IPS-NIHi11 (cell line): ENCODE measurements at regions not wholly inside any gene's neighbourhood (a gene's known extent, or its start where the extent isn't known, plus 50 kb on each side); places are given as distances from the start of the nearest gene placed in this dataset.

Experiments
- DNase-seq: peaks from one replicate; pipeline ENCODE4 v3.0.0; 2012; ENCODE audit warnings: mixed read lengths, low spot score

DNA sequence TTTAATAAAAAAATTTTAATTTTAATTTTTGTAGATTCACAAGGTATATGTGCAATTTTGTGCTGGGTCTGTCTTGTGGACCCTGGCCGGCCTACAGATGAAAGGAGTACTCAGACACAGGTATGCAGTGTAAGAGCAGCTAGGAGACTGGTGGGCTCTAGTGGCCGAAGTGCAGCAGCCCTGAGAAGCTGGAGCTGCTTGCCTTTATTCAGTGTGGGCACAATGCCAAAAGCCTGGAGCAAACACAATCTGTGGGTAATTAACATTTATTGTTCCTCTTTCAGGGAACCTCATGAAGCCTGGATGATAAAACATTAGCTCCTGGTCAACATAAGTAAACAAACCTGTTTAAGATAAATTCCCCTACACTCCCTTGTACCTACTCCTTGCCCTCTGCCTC, 135.7 kb upstream of the SEL1L start:
- no peak for DNase-seq

DNA sequence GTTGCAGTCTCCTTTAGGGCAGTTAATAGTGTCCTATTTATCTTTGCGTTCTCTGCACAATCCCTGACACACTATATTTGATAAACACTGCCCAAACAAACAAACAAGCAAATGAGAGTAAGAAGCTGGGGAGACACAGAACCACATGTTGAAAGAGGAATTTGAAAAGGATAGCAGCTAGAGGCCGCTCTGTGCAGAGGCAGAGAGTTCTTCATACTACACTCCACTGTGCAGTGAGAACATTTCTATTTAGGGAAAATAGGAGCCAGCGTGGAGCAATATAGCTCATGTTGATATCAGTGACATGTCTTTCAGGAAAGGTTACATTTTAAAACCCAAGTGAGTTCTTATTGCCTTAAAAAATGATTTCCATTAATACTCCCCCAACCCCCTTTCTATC, 140.3 kb upstream of the SEL1L start:
- no peak for DNase-seq

DNA sequence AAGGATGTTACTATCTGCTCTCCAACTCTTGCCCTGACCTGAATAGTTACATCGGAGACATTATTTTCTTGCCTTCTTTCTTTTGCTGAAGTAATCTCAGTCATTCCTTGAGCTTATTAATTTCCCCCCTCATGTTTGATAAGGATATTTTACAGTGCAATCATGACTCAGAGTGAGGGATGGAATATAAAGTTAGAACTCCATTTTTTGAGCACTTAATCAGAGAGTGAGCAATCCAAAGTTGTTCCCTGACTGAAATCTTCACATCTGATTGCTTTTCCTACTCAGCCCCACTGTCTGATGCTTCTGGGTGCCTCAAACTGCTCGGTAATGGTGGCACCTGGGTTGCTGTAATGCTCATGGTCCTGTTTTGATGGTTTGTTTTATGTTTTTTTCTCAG, 142.7 kb upstream of the SEL1L start:
- DNase-seq, result no peak

DNA sequence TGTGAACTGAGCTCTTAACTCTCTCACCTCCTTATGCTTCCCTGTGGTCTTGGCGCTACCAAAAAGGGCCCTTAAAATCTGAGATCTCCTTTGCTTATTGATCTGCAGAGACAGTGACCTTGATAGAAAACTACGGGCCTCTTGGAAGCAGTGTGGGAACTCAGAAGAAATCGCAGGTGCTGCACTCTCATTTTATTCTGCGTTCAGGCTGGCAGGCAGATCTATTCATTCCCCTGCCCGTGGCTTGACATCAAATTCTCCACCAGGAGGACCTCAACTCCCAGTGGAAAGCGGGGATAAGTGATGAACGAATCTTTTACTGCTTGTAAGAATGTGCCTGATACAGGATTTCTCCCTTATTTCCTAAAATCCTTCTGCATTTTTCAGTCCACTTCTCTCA, 143.2 kb upstream of the SEL1L start:
- DNase-seq, result no peak

DNA sequence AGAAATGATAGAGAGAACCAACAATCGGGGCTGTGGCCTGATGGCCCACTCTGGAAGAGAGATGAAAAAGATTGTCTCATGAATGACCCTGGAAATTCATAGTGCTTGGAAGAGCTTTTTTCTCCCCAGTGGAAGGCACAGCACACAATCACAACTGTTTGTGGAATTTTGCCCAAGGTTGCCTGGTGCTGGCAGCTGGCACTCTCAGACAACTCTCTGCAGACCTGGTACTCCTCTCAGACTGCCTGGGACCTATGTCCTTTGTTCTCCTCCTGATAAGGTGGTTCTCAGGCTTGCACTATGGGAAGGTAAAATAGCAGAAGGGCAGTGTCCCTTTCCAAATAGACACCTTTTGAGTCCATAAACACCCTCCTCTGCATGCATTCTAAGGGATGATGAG, 144.1 kb upstream of the SEL1L start:
- DNase-seq, result no peak

DNA sequence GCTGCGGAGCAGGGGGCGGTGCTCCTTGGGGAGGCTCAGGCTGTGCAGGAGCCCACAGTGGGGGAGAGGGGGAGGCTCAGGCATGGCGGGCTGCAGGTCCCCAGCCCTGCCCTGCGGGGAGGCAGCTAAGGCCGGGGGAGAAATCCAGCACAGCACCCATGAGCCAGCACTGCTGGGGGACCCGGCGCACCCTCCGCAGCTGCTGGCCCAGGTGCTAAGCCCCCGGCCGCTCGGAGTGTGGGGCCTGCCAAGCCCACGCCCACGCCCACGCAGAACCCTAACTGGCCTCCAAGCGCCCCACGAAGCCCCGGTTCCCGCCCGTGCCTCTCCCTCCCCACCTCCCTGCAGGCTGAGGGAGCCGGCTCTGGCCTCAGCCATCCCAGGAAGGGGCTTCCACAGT, 145.6 kb upstream of the SEL1L start:
- DNase-seq, result no peak

DNA sequence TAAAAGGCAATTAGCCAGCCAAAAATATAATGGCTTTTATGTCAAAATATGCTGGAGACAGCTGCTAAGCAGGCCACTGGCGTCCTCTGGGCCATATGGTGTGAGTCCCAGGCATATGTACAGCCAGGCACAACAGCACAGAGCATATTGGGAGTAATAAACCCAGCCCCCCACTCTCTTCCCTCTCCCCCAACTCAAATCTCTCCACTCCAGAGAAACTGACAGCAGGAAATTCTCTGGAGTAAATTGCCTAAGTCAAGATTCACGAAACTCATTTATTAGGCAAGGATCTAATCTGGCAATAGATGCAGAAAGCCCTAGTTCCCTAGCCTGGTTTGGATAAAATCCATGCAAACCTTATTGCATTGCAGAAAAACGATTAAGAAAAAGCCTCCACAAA, 147.9 kb upstream of the SEL1L start:
- no peak for DNase-seq

DNA sequence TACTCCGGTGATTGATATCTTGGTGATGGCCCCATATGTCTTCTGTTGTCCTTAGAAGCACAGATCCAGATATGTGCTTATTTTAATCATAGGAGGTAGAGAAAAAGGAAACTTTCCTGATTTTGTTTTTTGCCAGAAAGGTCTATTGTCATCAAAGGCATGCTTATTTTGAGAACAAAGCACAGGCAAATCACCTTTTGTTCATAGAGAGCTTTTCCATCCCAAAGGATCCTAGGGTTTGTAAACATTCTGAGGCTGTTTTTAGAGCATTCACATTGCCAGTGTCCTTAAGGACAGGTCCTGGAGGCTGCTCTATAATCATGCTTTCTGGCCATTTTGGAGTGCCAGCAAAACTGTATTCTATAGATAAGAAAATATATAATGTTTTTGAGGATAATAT, 148.5 kb upstream of the SEL1L start:
- DNase-seq, result no peak

DNA sequence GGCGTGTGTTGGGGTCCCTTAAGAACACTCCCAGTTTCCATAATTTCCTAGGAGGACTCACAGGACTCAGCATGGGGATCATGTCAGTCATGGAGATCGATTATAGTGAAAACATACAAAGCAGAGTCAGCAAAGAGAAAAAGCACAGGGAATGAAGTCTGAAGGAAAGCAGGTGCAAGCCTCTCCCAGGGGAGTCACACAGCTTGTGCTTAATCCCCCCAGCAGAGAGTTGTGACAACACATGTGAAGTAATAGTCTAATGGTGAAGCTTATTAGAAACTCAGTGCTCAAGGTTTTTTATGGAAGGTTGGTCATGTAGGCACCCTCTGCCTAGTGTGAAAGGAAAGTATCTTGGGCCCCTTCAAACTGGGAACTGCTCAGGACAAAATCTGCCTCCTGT, 149.0 kb upstream of the SEL1L start:
- no peak for DNase-seq

DNA sequence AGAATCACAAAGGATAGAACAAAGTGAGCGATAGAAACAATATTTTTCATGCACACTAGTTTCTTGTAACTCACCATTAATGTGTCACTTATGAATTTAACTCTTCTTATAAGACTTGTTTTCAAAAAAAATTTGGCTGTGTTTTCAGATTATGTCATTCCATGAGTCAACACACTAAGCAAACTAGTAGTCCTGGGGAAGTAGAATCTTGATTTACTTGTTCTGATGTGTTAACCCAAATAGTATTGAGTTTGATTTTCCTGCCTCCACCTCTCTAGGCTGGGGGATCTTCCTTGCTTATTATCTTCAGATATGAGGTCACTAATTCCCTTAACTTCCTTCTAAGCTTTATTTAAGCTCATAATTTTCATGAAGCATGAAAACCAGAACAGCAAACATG, 151.0 kb upstream of the SEL1L start:
- no peak for DNase-seq

DNA sequence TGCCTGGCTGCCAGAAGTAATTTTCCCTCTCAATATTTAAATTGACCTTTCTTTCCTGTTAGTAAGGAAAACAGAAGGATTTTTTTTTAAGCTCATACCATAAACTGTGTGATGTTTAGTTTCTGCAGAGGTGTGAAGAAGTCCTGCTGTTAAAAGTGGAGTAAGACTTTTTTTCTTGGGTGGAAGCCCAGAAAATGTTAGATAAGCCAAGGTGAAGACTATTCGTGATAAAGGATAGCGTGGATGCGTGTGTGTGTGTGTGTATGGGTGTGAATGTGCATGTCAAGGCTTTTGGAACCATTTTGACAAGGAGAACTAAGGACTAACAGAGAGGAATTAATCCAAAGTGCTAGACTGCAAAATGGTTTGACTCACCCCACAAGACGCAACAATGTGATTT, 152.9 kb upstream of the SEL1L start:
- no peak for DNase-seq

DNA sequence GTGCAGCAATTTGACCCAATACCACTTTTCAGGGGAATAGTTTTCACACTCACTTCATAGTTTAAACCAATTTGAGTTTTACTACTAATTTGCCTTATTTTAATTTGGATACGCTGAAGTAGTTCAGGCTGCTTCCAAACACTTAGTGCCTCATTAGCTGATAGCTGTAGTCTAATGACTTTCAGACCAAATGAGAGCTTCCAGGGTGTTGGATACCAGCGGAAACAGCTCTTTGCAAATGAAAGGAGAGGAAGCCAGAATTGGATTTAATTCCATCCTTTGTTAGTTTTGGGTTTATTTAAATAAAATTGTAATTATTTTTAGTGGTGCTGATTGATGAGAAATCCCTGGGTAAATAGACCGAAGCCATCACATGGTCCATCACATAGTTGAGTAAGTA, 158.3 kb upstream of the SEL1L start:
- no peak for DNase-seq

DNA sequence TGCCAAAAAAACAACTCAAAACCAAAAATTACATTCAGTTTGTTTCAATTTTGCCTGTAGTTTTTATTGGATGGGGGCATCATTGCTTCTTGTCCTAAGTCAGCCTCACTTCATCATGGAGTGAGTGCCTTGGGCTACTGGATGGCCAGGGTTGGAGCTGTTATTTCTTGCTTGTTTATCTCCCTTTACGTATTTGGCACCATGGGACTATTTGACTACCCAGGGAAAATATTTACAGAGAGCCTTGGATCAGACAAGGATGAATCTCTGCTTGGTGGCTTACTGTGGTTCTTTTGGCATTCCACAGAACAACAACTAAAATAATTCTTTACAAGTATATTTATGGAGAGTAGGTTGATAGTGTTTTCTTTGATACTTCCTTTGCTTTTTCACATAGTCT, 160.8 kb upstream of the SEL1L start:
- DNase-seq, result no peak

DNA sequence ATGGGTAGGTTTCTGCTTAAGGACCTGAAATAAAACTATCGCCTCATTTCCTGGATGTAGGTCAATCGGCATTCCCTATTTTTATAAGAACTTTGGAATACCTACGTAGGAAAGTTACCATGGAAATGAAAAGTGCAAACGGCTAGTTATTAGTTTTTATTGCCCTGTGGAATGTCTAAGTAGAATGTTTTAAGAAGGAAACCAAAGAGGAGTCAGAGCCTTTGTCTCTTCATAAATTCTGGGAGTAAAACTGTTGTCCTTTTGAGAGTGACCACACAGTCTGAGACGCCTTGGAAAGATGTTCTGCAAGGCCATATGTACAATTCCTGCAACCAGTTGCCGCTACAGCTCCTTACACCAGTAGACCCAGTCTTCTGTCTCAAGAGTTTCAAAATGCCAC, 176.0 kb upstream of the SEL1L start:
- DNase-seq, result no peak

DNA sequence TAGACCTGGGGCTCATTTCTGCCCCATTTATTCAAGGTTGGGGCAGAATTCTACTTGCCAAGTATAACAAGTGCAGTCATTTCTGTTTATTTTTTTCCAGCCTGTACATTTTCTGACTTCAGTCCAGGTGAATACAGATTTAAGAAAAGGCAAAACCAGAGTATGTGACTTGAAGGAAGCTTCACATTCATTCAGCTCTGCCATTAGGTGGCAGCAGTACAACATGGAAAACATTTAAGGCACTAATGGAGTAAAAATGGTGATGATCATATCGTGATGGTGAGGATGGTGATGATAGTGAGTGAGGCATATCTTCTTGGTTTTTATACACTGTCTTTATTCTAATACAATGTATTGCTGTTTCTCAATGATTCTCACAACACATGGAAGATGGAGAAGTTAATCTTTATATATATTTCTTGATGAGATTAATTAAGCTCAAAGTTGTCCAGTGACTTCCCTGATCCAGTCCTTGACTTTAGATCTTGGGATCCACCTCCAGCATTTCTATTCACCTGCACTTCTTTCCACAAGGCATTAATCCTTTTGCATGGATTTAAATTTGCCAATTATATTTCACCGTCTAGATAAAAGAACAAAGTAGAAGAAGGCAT, 176.7 kb upstream of the SEL1L start:
- peak; percentile 39 for DNase-seq

DNA sequence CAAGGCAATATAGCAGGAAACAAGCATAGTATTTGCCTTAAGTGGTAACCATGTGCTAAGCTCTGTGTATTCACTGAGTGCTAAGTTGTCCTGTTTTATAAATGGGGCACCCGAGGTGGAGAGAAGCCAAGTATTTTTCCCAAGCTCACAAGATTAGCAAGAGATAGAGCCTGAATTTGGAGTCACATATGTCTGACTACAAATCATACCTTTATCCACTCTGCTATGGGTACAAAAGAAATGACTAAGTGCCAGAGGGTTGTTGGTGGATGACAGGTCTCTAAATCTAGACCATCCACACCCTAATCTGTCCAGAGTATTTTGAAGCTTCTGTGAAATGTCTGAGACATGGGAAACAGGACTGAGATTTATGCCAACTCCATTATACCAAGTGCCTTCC, 182.1 kb upstream of the SEL1L start:
- DNase-seq, result no peak

DNA sequence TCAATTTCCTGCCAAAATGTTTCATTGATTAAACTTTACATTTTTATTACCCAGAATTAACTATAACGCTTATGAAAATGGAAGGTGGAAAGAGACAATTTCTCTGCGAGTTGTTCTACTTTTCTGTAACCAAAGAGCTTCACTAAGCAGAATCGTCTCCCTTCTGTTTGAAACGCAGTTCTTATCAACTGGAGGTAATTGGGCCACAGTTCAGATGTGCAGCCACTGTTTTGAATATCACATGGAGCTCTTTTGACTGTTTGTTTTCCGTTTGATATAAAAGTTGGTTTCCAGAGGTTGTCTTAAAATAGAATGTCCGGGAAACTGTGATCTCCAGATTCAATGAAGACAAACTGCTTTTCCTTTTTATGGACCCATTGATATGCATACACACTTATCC, 183.3 kb upstream of the SEL1L start:
- DNase-seq, result no peak

DNA sequence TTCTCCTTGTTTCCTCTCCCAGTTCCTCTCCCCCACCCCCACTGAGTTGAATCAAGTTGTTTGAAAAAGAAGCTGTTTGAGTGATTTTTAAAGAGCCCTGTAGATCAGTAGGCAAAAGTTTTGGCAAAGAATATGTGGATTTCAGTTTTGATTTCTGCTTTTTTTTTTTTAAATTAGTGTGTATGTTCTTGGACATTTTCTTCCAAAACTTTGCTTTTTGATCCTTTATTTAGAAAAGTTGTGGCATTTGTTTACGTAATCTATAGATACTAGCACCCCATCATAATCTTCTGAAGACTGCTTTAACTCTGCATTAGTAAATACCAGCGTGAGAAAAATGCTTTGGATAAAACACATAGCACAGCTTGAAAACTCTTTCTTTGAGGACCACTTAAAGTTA, 190.3 kb upstream of the SEL1L start:
- no peak for DNase-seq

DNA sequence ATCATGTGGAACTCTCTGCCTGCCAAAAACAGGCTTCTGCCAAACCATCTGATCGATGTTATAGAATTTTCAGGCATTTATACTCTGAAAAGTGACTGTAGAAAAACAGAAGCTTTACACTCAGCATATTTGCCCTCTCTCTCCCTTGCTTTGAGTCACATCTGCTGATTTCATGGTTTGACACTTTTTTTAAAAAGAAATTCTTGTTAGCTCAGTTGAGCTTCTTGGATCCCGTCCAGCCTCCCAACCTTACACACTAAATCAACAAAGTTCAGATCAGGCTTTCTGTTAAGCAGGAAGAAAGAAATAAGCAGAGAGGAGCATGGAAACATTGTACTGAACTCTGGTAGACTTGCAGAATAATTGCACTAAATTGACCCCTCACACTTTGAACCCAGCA, 193.6 kb upstream of the SEL1L start:
- no peak for DNase-seq

DNA sequence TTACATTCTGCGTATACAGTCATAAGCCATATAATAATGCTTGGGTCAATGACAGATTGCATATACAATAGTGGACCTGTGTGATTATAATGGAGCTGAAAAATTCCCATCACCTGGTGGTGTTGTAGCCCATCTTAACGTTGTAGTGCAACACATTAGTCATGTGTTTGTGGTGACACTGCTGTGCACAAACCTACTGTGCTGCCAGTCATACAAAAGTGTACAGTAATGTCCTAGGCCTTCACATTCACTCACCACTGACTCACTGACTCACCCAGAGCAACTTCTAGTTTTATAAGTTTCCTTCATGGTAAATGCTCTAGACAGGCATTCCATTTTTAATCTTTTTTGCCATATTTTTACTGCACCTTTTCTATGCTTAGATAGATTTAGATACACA, 194.8 kb upstream of the SEL1L start:
- no peak for DNase-seq

DNA sequence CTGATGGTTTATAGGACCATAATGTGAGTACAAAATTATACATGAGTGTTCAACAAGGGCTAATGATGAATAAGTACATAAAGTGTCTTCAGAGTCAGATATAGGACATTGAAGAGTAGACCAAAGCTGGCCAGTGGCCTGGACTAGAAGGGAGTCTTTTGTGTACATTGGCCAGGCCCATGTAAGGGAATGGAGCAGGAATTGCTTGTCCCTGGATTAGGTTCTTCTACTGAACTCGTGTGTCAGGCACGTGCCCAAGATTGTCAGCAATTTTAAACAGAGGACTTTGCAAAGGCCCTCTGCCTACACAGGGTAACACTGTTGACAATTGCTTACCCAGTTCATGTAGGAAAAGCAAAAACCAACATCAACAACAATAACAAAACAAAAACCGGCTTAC, 196.0 kb upstream of the SEL1L start:
- no peak for DNase-seq

DNA sequence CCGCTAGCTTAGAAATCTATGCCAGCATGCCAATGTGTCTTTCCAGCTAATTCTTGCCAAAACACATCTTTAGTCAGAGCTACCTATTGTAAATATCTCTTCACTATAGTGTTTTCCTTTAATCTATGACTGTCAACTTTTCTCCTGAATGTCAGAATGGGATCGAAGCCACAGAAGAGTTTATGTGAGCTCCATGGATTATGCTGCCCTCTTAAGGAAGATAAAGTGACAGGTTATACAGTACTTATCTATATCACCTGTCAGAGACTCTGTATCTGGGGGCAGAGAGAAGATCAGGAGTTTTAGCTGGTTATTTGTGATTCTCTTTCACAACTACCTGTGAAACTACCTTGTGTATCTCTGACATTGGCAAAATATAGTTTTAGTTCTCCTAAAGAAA, 204.3 kb upstream of the SEL1L start:
- DNase-seq, result no peak

DNA sequence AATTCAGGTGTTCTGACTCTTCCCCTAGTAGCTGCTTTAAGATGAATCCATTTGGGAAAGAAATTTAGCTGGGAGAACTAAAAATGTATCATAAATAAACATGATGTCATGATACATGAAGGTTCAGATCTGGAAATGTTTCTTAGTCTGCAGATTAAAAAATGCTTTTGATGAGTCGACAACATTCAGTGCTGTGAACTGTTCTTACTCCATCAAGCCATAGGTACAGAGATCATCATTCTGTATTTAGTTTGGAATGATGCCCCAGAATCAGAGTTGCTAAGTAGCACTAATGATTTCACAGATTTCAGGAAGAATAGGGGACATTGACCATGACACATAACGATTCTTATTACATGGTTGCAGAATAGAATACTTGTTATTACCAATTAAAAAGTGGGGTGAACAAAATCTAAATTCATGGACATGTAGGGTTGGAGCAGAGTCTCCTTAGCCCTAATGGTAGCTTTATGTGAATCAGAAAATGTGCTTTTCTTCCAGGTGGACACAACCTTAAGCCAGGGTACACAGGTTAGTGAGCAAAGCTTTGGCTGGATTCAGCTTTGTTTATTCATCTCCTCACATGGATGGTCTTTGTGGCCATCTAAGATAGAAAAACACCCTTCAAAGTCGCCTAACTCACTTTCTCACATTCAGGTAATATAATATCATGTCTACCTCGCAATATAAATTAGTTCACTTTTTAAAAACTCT, 205.4 kb upstream of the SEL1L start:
- DNase-seq, result no peak

DNA sequence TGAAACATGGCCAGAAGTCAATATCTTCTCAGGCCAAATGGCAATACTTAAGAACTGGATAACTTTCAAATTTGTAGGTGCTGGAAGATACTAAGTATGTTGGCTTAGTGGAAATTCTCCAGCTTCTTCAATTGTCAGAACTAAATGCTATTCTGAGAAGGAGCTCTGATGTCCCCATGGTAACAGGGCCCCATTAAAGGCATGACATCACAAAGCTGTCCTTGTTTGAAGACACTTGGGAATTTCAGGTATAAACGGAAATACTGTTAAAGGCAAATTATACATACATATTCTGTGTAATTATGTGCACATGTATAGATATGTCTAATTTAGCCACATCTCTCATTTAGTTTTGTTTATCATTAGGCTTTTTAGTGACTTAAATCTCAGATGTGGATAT, 210.0 kb upstream of the SEL1L start:
- DNase-seq, result no peak
